DND-41 (cell line): ENCODE measurements at regions not wholly inside any gene's neighbourhood (a gene's known extent, or its start where the extent isn't known, plus 50 kb on each side); places are given as distances from the start of the nearest gene placed in this dataset.

Source experiments
- EZH2 ChIP-seq: IDR thresholded peaks from 3 replicates; pipeline ENCODE4 v1.6.1; 2012; ENCODE audit warnings: borderline replicate concordance, low read depth, mild to moderate bottlenecking, moderate library complexity, low read length, inconsistent platforms; ENCODE audit not compliant: severe bottlenecking
- TF ChIP-seq, protein P1 (sequence below): IDR thresholded peaks from 2 replicates; pipeline ENCODE4 v1.5.1; 2012; ENCODE audit warnings: borderline replicate concordance, low read length, moderate library complexity, mild to moderate bottlenecking; ENCODE audit not compliant: poor library complexity, severe bottlenecking; ENCODE audit errors: extremely low read depth

- TF ChIP-seq, protein P1, sequence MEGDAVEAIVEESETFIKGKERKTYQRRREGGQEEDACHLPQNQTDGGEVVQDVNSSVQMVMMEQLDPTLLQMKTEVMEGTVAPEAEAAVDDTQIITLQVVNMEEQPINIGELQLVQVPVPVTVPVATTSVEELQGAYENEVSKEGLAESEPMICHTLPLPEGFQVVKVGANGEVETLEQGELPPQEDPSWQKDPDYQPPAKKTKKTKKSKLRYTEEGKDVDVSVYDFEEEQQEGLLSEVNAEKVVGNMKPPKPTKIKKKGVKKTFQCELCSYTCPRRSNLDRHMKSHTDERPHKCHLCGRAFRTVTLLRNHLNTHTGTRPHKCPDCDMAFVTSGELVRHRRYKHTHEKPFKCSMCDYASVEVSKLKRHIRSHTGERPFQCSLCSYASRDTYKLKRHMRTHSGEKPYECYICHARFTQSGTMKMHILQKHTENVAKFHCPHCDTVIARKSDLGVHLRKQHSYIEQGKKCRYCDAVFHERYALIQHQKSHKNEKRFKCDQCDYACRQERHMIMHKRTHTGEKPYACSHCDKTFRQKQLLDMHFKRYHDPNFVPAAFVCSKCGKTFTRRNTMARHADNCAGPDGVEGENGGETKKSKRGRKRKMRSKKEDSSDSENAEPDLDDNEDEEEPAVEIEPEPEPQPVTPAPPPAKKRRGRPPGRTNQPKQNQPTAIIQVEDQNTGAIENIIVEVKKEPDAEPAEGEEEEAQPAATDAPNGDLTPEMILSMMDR = no peak
- TF ChIP-seq EZH2 = no peak
Measured at GRCh38 chr15:91723959-91724358, 129.5 kb upstream of the SLCO3A1 start.
